IMR-90 (cell line): ENCODE measurements at regions not wholly inside any gene's neighbourhood (a gene's known extent, or its start where the extent isn't known, plus 50 kb on each side); places are given as distances from the start of the nearest gene placed in this dataset.

Experiments
- ATAC-seq: fragments of 200-7000 bp; cut with Tn5 transposase; 2 replicates; pipeline ENCODE4 v1.9.1; 2020; ENCODE audit warnings: low read depth, mild to moderate bottlenecking, moderate library complexity
- BruUV-seq: library from RNA; stranded (reverse); fragments of 400-500 nt; replicated peaks from 2 replicates; lab custom pipeline; 2021; lab: Mats Ljungman, UMichigan
- CTCF ChIA-PET: fragments of 300-600 bp; formaldehyde crosslinking; extraction: SDS; loops from one replicate; lab custom pipeline; 2021; ENCODE audit warnings: antibody characterized with exemption; lab: Yijun Ruan, JAX
- POLR2A ChIA-PET: fragments of 300-600 bp; sonication (Branson Sonifier 250); formaldehyde crosslinking; loops from one replicate; lab custom pipeline; 2022; ENCODE audit warnings: antibody characterized with exemption; ENCODE audit not compliant: unreplicated experiment; lab: Charles Lee
- DNase-seq: peaks from one replicate; pipeline ENCODE4 v3.0.0; 2013
- H2AFZ ChIP-seq: replicated peaks from 2 replicates; pipeline ENCODE3; 2013; ENCODE audit warnings: low read length, mild to moderate bottlenecking; ENCODE audit not compliant: poor library complexity
- H2AK5ac ChIP-seq: 2 replicates; pipeline ENCODE4 v1.6.1; 2013; ENCODE audit warnings: low read depth, low read length, inconsistent platforms
- H2AK9ac ChIP-seq: replicated peaks from 2 replicates; pipeline ENCODE3; 2013; ENCODE audit warnings: mild to moderate bottlenecking, low read depth, low read length, moderate library complexity; ENCODE audit not compliant: poor library complexity
- H2BK120ac ChIP-seq: 2 replicates; pipeline ENCODE4 v1.6.1; 2013; ENCODE audit warnings: low read depth, low read length, inconsistent platforms
- H2BK15ac ChIP-seq: 3 replicates; pipeline ENCODE4 v1.6.1; 2013; ENCODE audit warnings: low read depth, low read length, inconsistent platforms
- H2BK20ac ChIP-seq: 2 replicates; pipeline ENCODE4 v1.6.1; 2013; ENCODE audit warnings: low read depth, mild to moderate bottlenecking, inconsistent platforms, low read length, moderate library complexity
- H2BK5ac ChIP-seq: 2 replicates; pipeline ENCODE4 v1.6.1; 2013; ENCODE audit warnings: mild to moderate bottlenecking, low read depth, low read length, inconsistent platforms; ENCODE audit not compliant: poor library complexity, severe bottlenecking
- H3K14ac ChIP-seq: replicated peaks from 2 replicates; pipeline ENCODE4 v1.6.1; 2013; ENCODE audit warnings: low read depth, low read length, inconsistent platforms
- H3K18ac ChIP-seq: 2 replicates; pipeline ENCODE4 v1.6.1; 2013; ENCODE audit warnings: low read depth, low read length, control low read depth
- H3K23ac ChIP-seq: 2 replicates; pipeline ENCODE4 v1.6.1; 2013; ENCODE audit warnings: low read depth, low read length, inconsistent platforms
- H3K27ac ChIP-seq: 2 replicates; pipeline ENCODE4 v1.5.1; 2013; ENCODE audit warnings: mild to moderate bottlenecking, control low read depth, low read length; ENCODE audit not compliant: insufficient read depth
- H3K27me3 ChIP-seq: 2 replicates; pipeline ENCODE4 v1.6.1; 2013; ENCODE audit warnings: low read length; ENCODE audit not compliant: control insufficient read depth, insufficient read depth
- H3K36me3 ChIP-seq: 2 replicates; pipeline ENCODE4 v1.6.1; 2013; ENCODE audit warnings: low read length, mixed read lengths; ENCODE audit not compliant: control insufficient read depth, insufficient read depth
- H3K4ac ChIP-seq: 2 replicates; pipeline ENCODE4 v1.6.1; 2013; ENCODE audit warnings: low read depth, low read length, inconsistent platforms
- H3K4me1 ChIP-seq: 2 replicates; pipeline ENCODE4 v1.6.1; 2013; ENCODE audit warnings: low read length, mixed read lengths; ENCODE audit not compliant: control insufficient read depth, insufficient read depth
- H3K4me2 ChIP-seq: 2 replicates; pipeline ENCODE4 v1.6.1; 2013; ENCODE audit warnings: low read depth, mild to moderate bottlenecking, control low read depth, low read length, moderate library complexity
- H3K4me3 ChIP-seq: 2 replicates; pipeline ENCODE4 v1.5.1; 2013; ENCODE audit warnings: low read depth, mild to moderate bottlenecking, control low read depth, low read length, moderate library complexity; ENCODE audit not compliant: insufficient read depth
- H3K56ac ChIP-seq: 2 replicates; pipeline ENCODE4 v1.6.1; 2013; ENCODE audit warnings: low read length, inconsistent platforms; ENCODE audit not compliant: insufficient read depth; ENCODE audit errors: extremely low read depth
- H3K79me1 ChIP-seq, 2 experiments: 2 replicates each; pipeline ENCODE4 v1.6.1; 2013; ENCODE audit warnings: low read length in 2 of 2, inconsistent platforms in 1 of 2, low read depth in 1 of 2
- H3K9ac ChIP-seq: 2 replicates; pipeline ENCODE4 v1.6.1; 2013; ENCODE audit warnings: low read depth, low read length, control low read depth
- H3K9me1 ChIP-seq: 2 replicates; pipeline ENCODE4 v1.6.1; 2013; ENCODE audit warnings: low read length, inconsistent platforms; ENCODE audit not compliant: insufficient read depth
- H3K9me3 ChIP-seq: 2 replicates; pipeline ENCODE4 v1.6.1; 2013; ENCODE audit warnings: low read length; ENCODE audit not compliant: control insufficient read depth, insufficient read depth
- H4K20me1 ChIP-seq: 2 replicates; pipeline ENCODE4 v1.6.1; 2013; ENCODE audit warnings: low read length, inconsistent platforms; ENCODE audit not compliant: insufficient read depth
- H4K5ac ChIP-seq: 2 replicates; pipeline ENCODE4 v1.6.1; 2013; ENCODE audit warnings: mild to moderate bottlenecking, low read depth, low read length, control low read depth
- H4K8ac ChIP-seq, 2 experiments: 2 replicates each; pipeline ENCODE4 v1.6.1; 2013; ENCODE audit warnings: low read depth in 2 of 2, low read length in 2 of 2, control low read depth in 1 of 2, inconsistent platforms in 1 of 2
- H4K91ac ChIP-seq: 2 replicates; pipeline ENCODE4 v1.6.1; 2013; ENCODE audit warnings: low read depth, low read length, inconsistent platforms; ENCODE audit not compliant: insufficient read depth
- BHLHE40 ChIP-seq: fragments of 150-350 bp; IDR thresholded peaks from 2 replicates; pipeline ENCODE4 v1.6.1; 2016; ENCODE audit warnings: mild to moderate bottlenecking, low read depth, low read length
- CEBPB ChIP-seq: IDR thresholded peaks from 2 replicates; pipeline ENCODE4 v1.6.1; 2012; ENCODE audit warnings: low read depth, low read length, improper control_type of control experiment
- CHD1 ChIP-seq: IDR thresholded peaks from 2 replicates; pipeline ENCODE4 v1.6.1; 2012; ENCODE audit warnings: low read depth, low read length, improper control_type of control experiment
- CTCF ChIP-seq: conservative IDR thresholded peaks from 2 replicates; pipeline ENCODE4 v1.5.1; 2012; ENCODE audit warnings: mild to moderate bottlenecking, low read depth, low read length, improper control_type of control experiment
- ELK1 ChIP-seq: fragments of 150-350 bp; IDR thresholded peaks from 2 replicates; pipeline ENCODE4 v1.6.1; 2016; ENCODE audit warnings: low read depth, mild to moderate bottlenecking, low read length, moderate library complexity, borderline replicate concordance
- MAFK ChIP-seq: IDR thresholded peaks from 2 replicates; pipeline ENCODE4 v1.6.1; 2012; ENCODE audit warnings: low read depth, low read length, improper control_type of control experiment
- MAZ ChIP-seq: IDR thresholded peaks from 2 replicates; pipeline ENCODE4 v1.6.1; 2012; ENCODE audit warnings: low read depth, mild to moderate bottlenecking, low read length, improper control_type of control experiment, moderate library complexity, borderline replicate concordance
- MXI1 ChIP-seq: IDR thresholded peaks from 2 replicates; pipeline ENCODE4 v1.6.1; 2012; ENCODE audit warnings: low read depth, mild to moderate bottlenecking, low read length, moderate library complexity, borderline replicate concordance
- NFE2L2 ChIP-seq: fragments of 150-350 bp; IDR thresholded peaks from 2 replicates; pipeline ENCODE4 v1.6.1; 2016; ENCODE audit warnings: low read depth, mild to moderate bottlenecking, low read length
- POLR2A ChIP-seq: IDR thresholded peaks from 2 replicates; pipeline ENCODE4 v1.6.1; 2012; ENCODE audit warnings: mild to moderate bottlenecking, low read depth, low read length
- RAD21 ChIP-seq: IDR thresholded peaks from 2 replicates; pipeline ENCODE4 v1.6.1; 2012; ENCODE audit warnings: low read length, improper control_type of control experiment
- RCOR1 ChIP-seq: IDR thresholded peaks from 2 replicates; pipeline ENCODE4 v1.6.1; 2012; ENCODE audit warnings: mild to moderate bottlenecking, low read length, improper control_type of control experiment; ENCODE audit not compliant: insufficient replicate concordance
- RFX5 ChIP-seq: IDR thresholded peaks from 2 replicates; pipeline ENCODE4 v1.8.0; 2012; ENCODE audit warnings: low read depth, mild to moderate bottlenecking, low read length, moderate library complexity
- SMC3 ChIP-seq: fragments of 150-350 bp; IDR thresholded peaks from 2 replicates; pipeline ENCODE4 v1.6.1; 2016; ENCODE audit warnings: low read depth, mild to moderate bottlenecking, antibody characterized with exemption, low read length, moderate library complexity
- USF2 ChIP-seq: fragments of 150-350 bp; IDR thresholded peaks from 2 replicates; pipeline ENCODE4 v1.6.1; 2017; ENCODE audit warnings: mild to moderate bottlenecking, antibody characterized with exemption, low read length, low read depth
- WGBS, 2 experiments: methylation state at CpG; one replicate each; pipeline versions ENCODE4 v1.1.5 to v1.1.7; 2013; ENCODE audit warnings: missing lambda C conversion rate in 2 of 2; ENCODE audit not compliant: insufficient read length in 1 of 2; ENCODE audit errors: extremely low coverage in 2 of 2; 5-methylcytosine and 5-hydroxymethylcytosine counted together
- dilution Hi-C: fragments of 300-500 bp; cut with HindIII; formaldehyde crosslinking; loops from one replicate; pipeline ENCODE4 v1.14.3; 2018; ENCODE audit warnings: low sequenced_read_pairs; ENCODE audit not compliant: unreplicated experiment
- in situ Hi-C: fragments of 300-500 bp; cut with MboI; formaldehyde crosslinking; loops from 3 replicates; pipeline ENCODE4 v1.14.3; 2019; ENCODE audit warnings: low sequenced_read_pairs, inconsistent platforms, mixed read lengths
- intact Hi-C: fragments of 100-400 bp; cut with micrococcal nuclease; formaldehyde crosslinking; loops from 2 replicates; pipeline ENCODE4 v1.10.0; 2022

- no peaks in the 10 kb centered on the region for H3K36me3 ChIP-seq
- TF ChIP-seq NFE2L2: no peak
- TF ChIP-seq USF2: no peak
- TF ChIP-seq CHD1: no peak
- no peak for TF ChIP-seq POLR2A
- TF ChIP-seq RCOR1: no peak
- TF ChIP-seq CTCF: no peak
- no peak for TF ChIP-seq RAD21
- no peak for TF ChIP-seq SMC3
- no peak for TF ChIP-seq MXI1
- TF ChIP-seq RFX5: no peak
- TF ChIP-seq MAFK: no peak
- no peak for TF ChIP-seq CEBPB
- TF ChIP-seq BHLHE40: no peak
- TF ChIP-seq ELK1: no peak
- no peak for TF ChIP-seq MAZ
- H3K4me1 ChIP-seq: no peaks in the 10 kb centered on the region
- no peak overlapping the region for H2AK9ac ChIP-seq
- H3K23ac ChIP-seq: no peak overlapping the region
- 83% methylated on average over 4 of the region's 5 CpGs; no CpG with 5 or more reads in 1 of the 2 experiments for WGBS, 2 experiments
- H2BK5ac ChIP-seq: no peak overlapping the region
- H2AK5ac ChIP-seq: no peak overlapping the region
- BruUV-seq: no TSS peak
- intact Hi-C loops: no loop called here
- no peak overlapping the region for H3K18ac ChIP-seq
- CTCF ChIA-PET: no interaction called here
- DNase-seq (no peak), ATAC-seq (no peak)
- H3K27ac ChIP-seq: no peak overlapping the region
- no peak overlapping the region for H4K5ac ChIP-seq
- no peaks in the 10 kb centered on the region for H4K20me1 ChIP-seq
- H3K14ac ChIP-seq: no peak overlapping the region
- peaks cover 3% of the 10 kb centered on the region; the same call in 1 of the 2 replicates for H3K27me3 ChIP-seq
- H4K91ac ChIP-seq: no peak overlapping the region
- no peak overlapping the region for H3K4me2 ChIP-seq
- POLR2A ChIA-PET: no interaction called here
- H4K8ac ChIP-seq: no peak overlapping the region
- no peak overlapping the region for H3K4me3 ChIP-seq
- no peaks in the 10 kb centered on the region for H3K9me1 ChIP-seq
- no peak overlapping the region for H3K56ac ChIP-seq
- H2BK15ac ChIP-seq: no peak overlapping the region
- no peaks in the 10 kb centered on the region for H3K79me1 ChIP-seq
- in situ Hi-C loops: no loop called here
- no peak overlapping the region for H3K9ac ChIP-seq
- dilution Hi-C loops: no loop called here
- H2BK20ac ChIP-seq: no peak overlapping the region
- no peaks in the 10 kb centered on the region for H3K9me3 ChIP-seq
- no peak overlapping the region for H2BK120ac ChIP-seq
- H2AFZ ChIP-seq: no peak overlapping the region
- H3K4ac ChIP-seq: no peak overlapping the region
Observed at GRCh38 chr2:219766658-219767057, 139.2 kb downstream of the SLC4A3 start.
